ENCODE measurements at regions not wholly inside any gene's neighbourhood (a gene's known extent, or its start where the extent isn't known, plus 50 kb on each side); places are given as distances from the start of the nearest gene placed in this dataset.

DNA sequence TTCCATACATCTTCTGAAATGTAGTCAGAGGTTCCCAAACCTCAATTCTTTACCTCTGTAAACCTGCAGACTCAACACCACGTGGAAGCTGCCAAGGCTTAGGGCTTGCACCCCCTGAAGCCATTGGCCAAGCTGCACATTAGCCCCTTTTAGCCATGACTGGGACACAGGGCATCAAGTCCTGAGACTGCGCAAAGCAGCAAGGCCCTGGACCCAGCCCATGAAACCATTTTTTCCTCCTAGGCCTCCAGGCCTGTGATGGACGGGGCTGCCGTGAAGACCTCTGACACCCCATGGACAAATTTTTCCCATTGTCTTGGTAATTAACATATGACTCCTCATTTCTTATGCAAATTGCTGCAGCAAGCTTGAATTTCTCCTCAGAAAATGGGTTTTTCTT is 727.8 kb downstream of the C6orf118 start:
- no peaks in the 10 kb centered on the region for H3K9me2 ChIP-seq (replicated peaks; ENCODE audit: insufficient read depth, low read length)
- H3K9me3 ChIP-seq (replicated peaks; ENCODE audit: insufficient read depth, low read length) = no peaks in the 10 kb centered on the region
- H3K27me3 ChIP-seq (replicated peaks; ENCODE audit: insufficient read depth, low read length) = no peaks in the 10 kb centered on the region
- H3K4me2 ChIP-seq (ENCODE audit: low read depth, low read length) = no peak overlapping the region
- H3K9ac ChIP-seq (ENCODE audit: low read length) = no peak overlapping the region
- DNase-seq = no peak
- H4K20me1 ChIP-seq (ENCODE audit: insufficient read depth, low read length) = no peaks in the 10 kb centered on the region
- no peak overlapping the region for H3K4me3 ChIP-seq (ENCODE audit: low read length)
- H2AFZ ChIP-seq (ENCODE audit: low read length) = no peak overlapping the region
- no peaks in the 10 kb centered on the region for H3K79me2 ChIP-seq (ENCODE audit: low read length)
- no peaks in the 10 kb centered on the region for H3K36me3 ChIP-seq (replicated peaks; ENCODE audit: insufficient read depth, low read length)
- H3K4me1 ChIP-seq (ENCODE audit: low read length) = no peaks in the 10 kb centered on the region
- no peaks in the 10 kb centered on the region for H3F3A ChIP-seq (ENCODE audit: insufficient read depth, low read length)
- TF ChIP-seq CTCF (IDR thresholded peaks at IDR 0.05; ENCODE audit: low read length) (no peak), EZH2 (optimal IDR thresholded peaks at IDR 0.05; ENCODE audit: low read depth, low read length) (no peak), EZH2phosphoT487 (IDR thresholded peaks at IDR 0.05; ENCODE audit: low read length) (no peak)
- H3K27ac ChIP-seq (ENCODE audit: low read length) = no peak overlapping the region

GRCh38 chr6:164579035-164579434 is 730.4 kb downstream of the C6orf118 start:
- no peaks in the 10 kb centered on the region for H3K79me2 ChIP-seq (ENCODE audit: low read length)
- no peaks in the 10 kb centered on the region for H4K20me1 ChIP-seq (ENCODE audit: insufficient read depth, low read length)
- no peaks in the 10 kb centered on the region for H3K36me3 ChIP-seq (replicated peaks; ENCODE audit: insufficient read depth, low read length)
- TF ChIP-seq CTCF (IDR thresholded peaks at IDR 0.05; ENCODE audit: low read length) (no peak), EZH2phosphoT487 (IDR thresholded peaks at IDR 0.05; ENCODE audit: low read length) (no peak), EZH2 (optimal IDR thresholded peaks at IDR 0.05; ENCODE audit: low read depth, low read length) (no peak)
- no peak overlapping the region for H3K4me3 ChIP-seq (ENCODE audit: low read length)
- H3K9ac ChIP-seq (ENCODE audit: low read length) = no peak overlapping the region
- no peaks in the 10 kb centered on the region for H3K4me1 ChIP-seq (ENCODE audit: low read length)
- H3K9me3 ChIP-seq (replicated peaks; ENCODE audit: insufficient read depth, low read length) = no peaks in the 10 kb centered on the region
- no peak for DNase-seq
- no peaks in the 10 kb centered on the region for H3F3A ChIP-seq (ENCODE audit: insufficient read depth, low read length)
- H3K9me2 ChIP-seq (replicated peaks; ENCODE audit: insufficient read depth, low read length) = no peaks in the 10 kb centered on the region
- H3K27ac ChIP-seq (ENCODE audit: low read length) = no peak overlapping the region
- H3K27me3 ChIP-seq (replicated peaks; ENCODE audit: insufficient read depth, low read length) = no peaks in the 10 kb centered on the region
- no peak overlapping the region for H3K4me2 ChIP-seq (ENCODE audit: low read depth, low read length)
- no peak overlapping the region for H2AFZ ChIP-seq (ENCODE audit: low read length)

DNA sequence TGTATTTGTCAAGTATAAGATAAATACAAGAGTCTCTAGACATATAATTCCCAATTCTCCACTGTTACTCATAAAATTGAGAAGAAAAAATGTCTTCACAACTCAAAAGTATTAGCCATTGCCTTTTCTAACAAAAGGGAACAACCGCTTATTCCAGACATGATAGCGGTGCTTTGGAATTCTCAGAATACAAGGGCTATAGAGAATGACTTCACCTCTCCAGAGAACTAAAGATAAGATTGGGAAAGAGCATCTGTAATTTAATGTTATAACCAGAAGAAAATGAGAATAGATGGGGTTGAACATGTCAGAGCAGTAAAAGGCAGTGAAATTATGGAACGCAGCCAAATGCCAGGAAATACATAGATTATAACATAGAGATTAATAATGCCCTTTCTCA is 730.8 kb downstream of the C6orf118 start:
- no peaks in the 10 kb centered on the region for H3K9me3 ChIP-seq (replicated peaks; ENCODE audit: insufficient read depth, low read length)
- TF ChIP-seq EZH2phosphoT487 (IDR thresholded peaks at IDR 0.05; ENCODE audit: low read length) (no peak), EZH2 (optimal IDR thresholded peaks at IDR 0.05; ENCODE audit: low read depth, low read length) (no peak), CTCF (IDR thresholded peaks at IDR 0.05; ENCODE audit: low read length) (no peak)

More for the DNA sequence above, 730.8 kb downstream of the C6orf118 start:
- Histone ChIP-seq H3F3A (ENCODE audit: insufficient read depth, low read length) (no peaks in the 10 kb centered on the region), H3K4me3 (ENCODE audit: low read length) (no peak overlapping the region), H3K79me2 (ENCODE audit: low read length) (no peaks in the 10 kb centered on the region), H3K4me2 (ENCODE audit: low read depth, low read length) (no peak overlapping the region), H3K9ac (ENCODE audit: low read length) (no peak overlapping the region), H3K36me3 (replicated peaks; ENCODE audit: insufficient read depth, low read length) (no peaks in the 10 kb centered on the region), H3K27ac (ENCODE audit: low read length) (no peak overlapping the region), H2AFZ (ENCODE audit: low read length) (no peak overlapping the region), H3K27me3 (replicated peaks; ENCODE audit: insufficient read depth, low read length) (no peaks in the 10 kb centered on the region), H3K4me1 (ENCODE audit: low read length) (no peaks in the 10 kb centered on the region), H3K9me2 (replicated peaks; ENCODE audit: insufficient read depth, low read length) (no peaks in the 10 kb centered on the region), H4K20me1 (ENCODE audit: insufficient read depth, low read length) (no peaks in the 10 kb centered on the region)
- DNase-seq = no peak

All from MM.1S (cell line).